NCI-H128 (cell line): ENCODE measurements at regions not wholly inside any gene's neighbourhood (a gene's known extent, or its start where the extent isn't known, plus 50 kb on each side); places are given as distances from the start of the nearest gene placed in this dataset.

ENCODE experiments used
- DNase-seq: peaks from one replicate; lab custom pipeline; 2025; ENCODE audit not compliant: unreplicated experiment; lab: John Stamatoyannopoulos, UW

DNA sequence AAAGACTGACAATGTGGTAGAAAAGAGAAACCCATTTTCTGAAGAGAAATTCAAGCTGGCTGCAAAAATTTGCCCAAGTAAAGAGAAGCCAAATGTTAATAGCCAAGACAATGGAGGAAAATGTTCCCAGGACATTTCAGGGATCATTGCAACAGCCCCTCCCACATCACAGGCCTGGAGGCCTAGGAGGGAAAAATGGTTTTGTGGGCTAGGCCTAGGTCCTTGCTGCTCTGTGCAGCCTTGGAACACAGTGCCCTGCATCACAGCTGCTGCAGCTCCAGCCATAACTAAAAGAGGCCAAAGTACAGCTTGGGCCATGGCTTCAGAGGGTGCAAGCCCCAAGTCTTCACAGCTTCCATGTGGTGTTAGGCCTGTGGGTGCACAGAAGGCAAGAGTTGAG lies 332.4 kb upstream of the LRIG3 start:
- DNase-seq = no peak

DNA sequence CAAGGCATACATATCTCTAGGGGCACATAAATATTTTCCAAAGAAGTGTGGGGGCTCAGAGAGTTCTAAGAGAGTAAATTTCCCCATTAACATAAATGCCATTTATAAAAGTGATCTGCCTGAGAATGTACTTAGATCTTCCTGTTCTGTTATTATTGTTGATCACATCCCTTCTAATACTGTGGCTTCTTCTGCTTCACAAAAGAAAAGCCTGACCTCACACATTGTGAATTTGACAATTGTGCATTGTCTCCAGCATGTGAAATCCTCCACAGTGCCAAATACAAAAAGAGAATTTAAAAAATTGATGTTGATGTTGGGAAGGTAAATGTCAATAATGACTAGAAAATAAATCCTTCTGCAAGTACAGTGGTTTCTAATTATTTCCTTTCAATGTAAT lies 330.5 kb upstream of the LRIG3 start:
- no peak for DNase-seq

DNA sequence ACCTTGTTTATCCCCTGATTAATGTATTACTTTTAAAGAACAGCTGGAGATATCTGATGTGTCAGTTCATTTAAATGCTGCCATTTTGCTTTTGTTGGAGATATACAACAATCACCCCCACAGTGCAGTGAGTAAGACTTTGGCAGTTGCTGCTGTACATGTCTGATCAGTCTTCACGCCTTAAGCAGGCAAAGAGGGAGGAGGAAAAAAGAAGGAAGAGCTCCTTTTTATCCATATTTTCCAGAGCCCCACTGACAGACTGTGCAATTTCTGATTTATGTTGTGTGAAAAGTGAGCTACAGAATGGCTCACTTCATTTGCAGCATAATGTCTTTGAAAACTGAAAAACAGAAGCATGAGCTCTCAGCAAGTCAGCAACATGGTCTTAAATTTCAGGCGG lies 319.7 kb upstream of the LRIG3 start:
- DNase-seq = no peak

DNA sequence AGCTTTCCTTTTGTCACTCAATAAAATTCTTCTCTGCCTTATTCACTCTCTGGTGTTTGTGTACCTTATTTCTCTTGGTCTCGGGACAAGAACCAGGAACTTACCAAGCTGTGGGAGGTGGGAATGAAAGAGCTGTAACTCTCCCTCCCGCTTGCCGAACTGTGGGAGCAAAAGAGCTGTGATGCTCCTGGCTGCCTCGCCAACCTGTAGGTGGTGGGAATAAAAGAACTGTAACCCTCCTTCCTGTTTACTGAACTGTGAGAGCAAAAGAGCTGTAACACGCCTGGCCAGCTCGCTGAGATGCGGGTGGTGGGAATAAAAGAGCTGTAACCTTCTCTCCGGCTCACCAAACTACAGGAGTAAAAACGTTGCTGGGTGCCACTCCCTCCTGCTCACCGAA lies 314.1 kb upstream of the LRIG3 start:
- no peak for DNase-seq

DNA sequence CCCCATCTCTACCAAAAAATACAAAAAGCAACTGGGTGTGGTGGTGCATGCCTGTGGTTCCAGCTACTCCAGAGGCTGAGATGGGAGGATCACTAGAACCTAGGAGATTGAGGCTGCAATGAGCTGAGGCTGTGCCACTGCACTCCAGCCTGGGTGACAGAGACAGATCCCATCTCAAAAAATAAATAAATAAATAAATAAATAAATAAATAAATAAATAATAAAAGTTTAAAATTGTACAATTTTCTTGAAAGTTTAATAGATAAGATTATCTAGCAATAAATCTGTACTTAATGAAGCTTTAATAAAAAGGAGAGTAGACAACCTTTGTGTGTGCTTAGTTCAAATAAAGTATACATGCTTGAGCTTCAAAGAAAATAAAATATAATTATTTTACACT lies 310.0 kb upstream of the LRIG3 start:
- DNase-seq = no peak

DNA sequence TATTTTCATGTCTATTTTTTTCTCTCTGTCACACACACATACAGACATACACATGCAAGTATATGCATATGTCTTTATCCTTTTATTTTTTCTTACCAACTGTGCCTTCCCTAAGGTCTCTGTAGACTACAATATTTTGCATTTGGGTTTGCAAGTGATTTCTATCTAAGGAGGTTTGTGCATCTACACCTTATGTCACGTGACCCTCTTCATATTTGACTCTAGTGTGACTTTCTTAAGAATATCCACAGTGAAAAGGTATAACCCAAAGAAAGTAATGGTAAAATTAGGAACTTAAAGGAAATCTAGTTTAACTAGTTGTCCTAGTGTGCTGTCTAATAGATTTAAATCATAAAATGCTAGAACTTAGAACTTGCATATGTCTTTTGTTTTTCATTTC lies 298.8 kb upstream of the LRIG3 start:
- no peak for DNase-seq

DNA sequence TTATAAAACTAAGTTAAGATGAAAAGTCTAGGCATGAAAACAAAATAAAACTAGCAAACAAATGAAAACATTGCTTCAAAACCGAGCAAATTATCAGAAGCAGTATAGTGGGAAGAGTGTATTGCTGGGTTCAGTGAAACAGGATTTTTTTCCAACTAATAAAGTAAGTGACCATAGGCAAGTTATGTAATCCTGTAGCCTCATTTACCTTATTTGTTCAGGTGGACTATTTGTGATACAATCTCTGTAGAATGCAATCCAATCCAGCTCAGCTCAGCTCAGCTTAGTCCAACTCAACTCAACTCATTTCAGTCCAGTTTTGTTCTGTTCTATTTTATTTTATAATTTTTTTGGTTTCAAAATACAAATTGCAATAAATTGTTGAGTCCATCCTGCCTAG lies 276.7 kb upstream of the LRIG3 start:
- no peak for DNase-seq

DNA sequence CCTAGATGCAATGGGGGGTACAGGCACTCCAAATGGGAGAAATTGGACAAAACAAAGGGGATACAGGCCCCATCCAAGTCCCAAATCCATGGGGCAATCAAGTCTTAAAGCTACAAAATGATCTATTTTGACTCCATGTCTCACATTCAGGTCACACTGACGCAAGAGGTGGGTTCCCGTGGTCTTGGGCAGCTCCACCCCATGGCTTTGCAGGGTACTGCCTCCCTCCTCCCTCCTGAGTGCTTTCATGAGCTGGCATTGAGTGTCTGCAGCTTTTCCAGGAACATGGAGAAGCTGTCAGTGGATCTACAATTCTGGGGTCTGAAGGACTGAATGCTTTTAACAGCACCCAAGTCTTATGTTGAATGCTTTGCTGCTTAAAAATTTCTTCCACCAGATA lies 274.5 kb upstream of the LRIG3 start:
- DNase-seq = no peak

DNA sequence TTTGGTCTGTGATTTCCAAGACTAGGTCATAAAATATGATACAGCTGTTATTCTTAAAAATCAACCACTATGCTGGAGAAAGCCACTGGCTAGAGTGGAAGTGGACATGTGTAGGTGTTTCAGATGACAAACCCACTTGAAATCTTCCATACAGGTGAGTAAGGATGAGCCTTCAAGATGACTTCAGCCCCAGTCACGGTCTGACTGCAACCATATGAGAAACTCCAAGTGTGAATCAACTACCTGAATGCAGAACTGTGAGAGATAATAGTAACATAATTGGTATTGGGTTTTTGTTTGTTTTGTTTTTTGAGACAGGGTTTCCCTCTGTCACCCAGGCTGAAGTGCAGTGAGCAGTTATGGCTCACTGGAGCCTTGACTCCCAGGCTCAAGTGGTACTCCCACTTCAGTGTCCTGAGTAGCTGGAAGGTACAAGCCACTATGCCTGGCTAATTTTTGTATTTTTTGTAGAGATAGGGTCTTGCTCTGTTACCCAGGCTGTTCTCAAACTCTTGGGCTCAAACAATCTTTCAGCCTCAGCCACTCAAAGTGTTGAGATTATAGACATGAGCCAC lies 273.3 kb upstream of the LRIG3 start:
- no peak for DNase-seq

DNA sequence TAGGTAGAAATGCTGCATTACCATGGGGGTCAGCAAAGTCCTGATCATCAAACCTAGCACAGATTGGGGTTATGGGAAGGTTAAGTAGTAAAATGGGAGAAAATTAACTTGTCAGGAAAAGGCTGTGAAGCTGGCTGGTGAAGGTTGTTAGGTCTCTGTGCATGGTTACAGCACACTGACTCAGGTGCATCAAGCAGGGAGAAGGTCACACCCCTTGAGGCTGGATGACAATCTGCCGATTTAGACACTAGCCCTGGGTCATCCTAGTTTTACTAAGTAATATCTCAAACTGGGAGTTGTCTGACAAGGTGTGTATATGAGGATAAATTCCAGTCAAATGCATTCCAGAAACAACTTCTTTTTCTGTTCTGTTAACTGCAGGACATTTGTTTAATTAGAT lies 271.1 kb upstream of the LRIG3 start:
- DNase-seq = no peak

DNA sequence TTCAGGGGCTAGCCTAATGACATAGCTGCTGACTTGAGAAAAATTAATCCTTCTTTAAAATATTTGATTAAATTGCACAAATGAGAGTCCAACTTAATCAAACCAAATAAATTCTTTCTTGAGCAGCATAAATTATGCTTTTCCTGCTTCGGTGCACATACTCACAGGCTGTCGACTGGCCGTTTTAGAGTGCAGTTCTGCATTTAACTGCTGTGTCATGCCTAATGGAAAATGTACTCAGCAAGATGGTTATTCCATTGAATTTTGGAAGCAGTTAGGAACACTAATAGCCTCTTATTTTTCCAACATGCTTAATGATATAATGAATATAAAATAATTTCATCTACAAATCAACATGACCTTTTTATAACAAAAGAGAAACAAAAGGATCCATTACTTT lies 266.1 kb upstream of the LRIG3 start:
- no peak for DNase-seq

DNA sequence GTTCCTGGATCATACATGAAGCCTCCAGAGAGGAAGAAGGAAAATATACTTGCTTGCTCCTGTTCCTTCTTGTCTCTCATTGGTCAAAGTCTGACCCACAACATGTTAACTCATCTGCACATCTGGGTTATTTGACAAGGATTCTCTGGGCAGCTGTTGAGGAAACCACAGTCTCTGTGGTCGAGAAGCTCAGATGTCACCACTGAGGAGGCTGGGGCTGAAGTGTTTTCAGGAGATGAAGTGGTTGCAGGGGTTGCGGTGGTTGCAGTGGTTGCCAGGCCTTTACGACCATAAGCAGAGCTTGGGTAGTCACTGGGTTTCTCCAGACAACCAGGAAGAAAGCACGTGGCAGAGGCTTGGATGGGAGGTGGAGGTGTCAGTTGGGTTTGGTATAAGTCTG lies 265.0 kb upstream of the LRIG3 start:
- DNase-seq = no peak

DNA sequence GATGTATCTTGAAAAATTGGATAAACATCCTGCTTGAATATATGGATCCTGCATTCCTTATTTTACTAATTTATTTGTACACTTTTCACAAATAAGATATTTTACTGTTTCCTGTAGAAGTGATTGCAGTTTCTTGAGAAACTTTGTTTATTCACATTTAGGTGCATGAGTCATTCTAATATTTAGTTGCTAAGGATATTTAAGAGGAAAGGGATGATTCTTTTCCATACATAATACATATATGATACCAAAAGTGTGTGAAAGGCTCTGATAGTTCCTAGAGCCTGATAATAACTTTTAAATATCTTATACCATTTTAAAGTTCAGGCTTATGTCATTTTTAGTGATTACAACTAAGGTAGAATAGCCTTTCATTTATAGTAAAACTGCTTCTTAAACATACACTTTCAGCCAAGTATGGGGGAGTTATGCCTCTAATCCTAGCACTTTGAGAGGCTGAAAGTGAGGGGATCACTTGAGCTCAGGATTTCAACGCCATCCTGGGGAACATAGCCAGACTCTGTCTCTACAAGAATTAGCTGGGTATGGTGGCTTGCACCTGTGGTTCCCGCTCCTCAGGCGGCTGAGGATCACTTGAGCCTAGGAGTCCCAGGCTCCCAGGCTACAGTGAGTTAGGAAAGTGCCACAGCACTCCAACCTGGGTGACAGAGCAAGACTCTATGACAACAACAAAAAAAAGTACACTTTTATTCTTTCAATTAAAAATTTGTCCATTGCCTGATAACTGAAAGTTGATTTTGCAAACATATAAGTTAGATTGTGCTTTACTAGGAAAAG lies 262.6 kb upstream of the LRIG3 start:
- no peak for DNase-seq

DNA sequence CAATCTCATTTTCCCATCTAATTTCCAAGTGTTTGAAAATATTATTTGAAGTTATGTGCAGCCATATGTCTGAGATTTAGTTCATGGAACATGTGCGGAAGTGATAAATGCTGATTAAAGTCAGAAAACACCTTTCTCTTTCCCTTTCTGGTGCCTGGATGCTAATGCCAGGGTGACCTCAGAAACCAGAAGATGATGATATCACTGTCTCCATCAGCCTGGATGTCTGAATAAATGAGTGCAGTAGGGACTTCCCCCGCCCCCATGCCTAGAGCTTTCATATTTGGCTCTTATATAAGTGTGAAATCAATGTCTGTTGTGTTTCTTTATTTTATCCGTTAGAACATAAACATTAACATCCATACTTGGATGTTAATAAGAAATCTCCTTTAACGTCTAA lies 261.9 kb upstream of the LRIG3 start:
- DNase-seq = no peak

DNA sequence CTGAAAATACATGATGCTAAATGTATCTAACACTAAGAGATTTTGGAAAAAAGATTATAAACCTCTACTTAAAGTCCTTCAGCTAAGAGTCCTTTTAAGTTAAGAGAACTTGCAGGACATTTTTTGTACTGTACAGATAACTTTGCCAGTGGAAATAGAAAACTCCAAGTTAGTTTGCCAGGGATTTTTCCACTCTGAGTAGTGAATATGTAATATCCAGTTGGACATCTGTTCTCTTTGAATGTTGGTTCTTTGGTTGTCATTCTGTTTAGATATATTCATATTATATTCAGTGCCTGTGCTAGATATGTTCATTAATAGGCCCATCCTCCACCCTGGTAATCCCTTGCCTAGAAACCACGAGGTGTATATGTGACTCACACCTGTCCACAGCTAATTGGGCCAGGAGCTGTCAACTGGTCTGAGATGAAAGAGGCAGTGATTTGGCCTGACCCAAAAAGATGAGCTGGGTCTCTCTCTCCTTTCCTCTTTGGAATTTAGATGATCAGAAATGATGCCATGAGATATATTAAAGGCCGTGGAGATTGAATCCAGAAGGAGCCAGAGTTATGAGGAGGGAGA lies 261.0 kb upstream of the LRIG3 start:
- no peak for DNase-seq

DNA sequence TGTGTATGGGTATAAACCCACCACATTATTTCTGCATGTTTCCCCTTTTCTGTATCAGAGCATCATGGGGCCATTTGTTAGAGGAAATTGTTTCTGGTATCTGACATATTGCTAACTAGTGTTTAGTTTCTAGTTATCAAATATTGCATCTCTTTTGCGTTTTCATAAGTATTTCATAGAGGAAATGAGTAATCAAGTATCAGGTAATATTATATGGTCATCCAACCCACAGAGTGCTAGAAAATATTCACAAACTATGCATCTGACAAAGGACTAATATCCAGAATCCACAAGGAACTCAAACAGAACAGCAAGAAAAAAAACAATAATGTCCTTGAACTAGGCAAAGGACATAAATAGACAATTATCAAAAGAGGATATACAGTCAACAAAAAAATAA lies 258.9 kb upstream of the LRIG3 start:
- no peak for DNase-seq

DNA sequence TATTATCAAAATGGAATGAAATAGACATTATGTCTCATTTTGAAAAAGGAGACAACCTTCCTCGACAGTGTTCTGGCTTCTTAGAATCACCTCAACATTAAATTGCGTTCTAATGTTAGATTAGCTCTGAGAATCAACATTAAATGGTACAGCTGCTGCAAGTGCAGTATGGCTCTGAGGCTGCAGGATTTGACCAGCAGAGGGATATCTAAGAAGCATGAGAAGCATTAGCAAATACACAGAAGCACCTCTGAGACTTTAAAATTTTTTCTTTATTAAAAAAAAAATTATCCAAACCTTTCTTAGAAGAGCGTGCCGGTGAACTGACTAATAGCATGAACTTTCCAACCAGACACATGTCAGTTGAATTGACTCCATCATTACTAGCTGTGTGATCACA lies 253.4 kb upstream of the LRIG3 start:
- no peak for DNase-seq

DNA sequence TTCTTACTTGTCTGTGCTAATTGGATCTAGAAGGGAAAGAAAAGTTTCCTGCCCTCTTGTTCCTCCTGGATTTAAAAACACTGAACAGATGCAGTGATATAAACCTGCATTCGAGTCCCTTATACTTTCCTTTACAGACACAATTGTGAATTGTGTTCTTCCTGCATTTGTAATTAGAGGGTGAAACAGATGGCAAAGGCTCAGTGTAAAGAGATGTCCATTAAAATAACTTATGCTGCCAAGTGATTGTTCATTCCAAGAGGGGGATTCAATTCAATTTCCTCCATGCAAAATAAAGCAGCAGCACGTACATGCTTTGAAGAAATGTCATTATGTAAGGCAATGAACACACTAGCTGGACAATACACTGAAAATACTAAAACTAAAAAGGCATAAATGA lies 248.3 kb upstream of the LRIG3 start:
- no peak for DNase-seq

DNA sequence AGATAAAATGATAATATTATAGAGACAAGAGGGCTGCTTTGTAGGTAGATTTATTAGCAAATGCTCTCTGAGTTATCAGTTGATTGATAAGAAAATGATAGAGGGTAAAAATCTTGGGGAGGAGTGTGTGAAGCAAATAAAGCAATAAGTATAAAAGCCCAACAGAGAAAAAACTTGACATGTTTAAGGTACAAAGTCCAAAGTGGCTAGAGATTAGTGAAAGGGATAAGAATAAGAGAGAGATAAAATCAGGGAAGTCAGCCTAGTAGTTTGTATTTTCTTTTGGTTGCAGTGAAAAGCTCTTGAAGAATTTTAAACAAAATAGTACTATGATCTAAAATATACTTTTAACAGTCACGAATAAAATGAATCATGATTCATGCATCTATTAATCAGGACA lies 246.2 kb upstream of the LRIG3 start:
- no peak for DNase-seq

DNA sequence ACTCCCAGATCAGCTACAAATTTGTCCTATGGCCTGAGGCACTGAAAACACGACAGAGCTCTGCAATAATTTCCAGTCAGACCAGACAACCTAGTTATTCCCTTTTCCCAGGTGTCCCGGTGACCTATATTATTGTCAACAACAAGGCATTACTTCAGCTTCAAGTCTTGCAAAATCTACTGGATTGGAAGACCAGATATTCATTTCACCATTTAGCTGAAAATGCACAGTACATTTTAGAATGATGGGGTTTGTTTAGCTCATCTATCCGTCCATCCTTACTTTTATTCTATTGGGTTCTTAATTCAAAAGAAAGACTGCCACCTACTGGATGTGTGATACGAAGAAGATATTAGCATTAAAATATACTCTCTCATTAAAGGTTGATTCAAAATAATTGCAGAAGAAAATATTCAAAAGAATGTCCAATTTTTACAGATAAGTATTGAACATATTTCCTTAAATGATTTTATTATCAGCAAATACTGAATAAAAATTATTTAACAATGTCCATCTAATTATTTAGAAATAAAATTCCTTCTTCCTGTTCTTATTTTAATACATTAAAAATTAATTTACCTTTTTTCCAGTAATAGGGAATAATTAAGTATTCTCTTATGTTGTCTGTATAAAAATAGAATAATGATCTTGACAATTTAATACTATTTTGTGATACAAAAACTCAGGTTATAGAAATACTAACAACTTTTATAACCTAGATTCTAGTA lies 244.9 kb upstream of the LRIG3 start:
- DNase-seq = no peak

DNA sequence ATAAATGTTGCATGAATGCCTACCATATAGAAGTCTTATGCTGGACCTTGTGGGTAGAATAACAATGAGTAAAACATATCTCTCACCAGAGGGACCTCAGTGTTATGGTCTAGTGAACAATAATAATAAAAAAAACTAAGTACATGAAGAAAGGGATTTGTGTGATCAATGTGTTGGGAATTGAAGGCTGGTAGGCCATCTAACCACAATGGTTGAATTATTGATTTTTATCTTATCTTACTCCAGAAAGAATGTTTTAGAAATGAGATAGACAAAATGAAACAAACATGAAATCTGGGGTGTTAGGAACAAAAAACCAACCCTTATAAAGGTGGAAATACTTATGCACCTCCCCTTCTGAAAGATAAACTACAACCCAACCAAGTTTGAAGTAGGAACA lies 243.9 kb upstream of the LRIG3 start:
- no peak for DNase-seq

DNA sequence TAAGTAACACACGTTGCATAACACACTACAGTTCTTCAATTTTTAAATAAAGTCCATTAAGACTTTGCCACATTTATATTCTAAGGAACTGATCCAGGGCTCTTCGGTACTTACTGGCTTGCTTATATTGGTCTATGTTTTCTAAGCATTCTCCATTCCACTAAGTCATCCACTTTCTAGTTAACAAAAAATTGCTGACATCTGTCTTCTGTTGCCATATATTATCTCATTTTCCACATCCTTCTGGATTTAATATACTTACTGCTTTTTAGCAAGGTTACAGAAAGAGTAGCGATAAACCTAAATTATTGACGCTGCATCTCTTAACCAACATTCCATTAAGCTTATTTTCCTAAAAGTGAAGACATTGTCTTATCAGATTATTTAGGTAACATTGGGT lies 238.4 kb upstream of the LRIG3 start:
- no peak for DNase-seq
